ENCODE measurements at regions not wholly inside any gene's neighbourhood (a gene's known extent, or its start where the extent isn't known, plus 50 kb on each side); places are given as distances from the start of the nearest gene placed in this dataset.

GRCh38 chr6:2477250-2477649 lies 231.8 kb upstream of the GMDS start:
- CTCF ChIA-PET, result interaction anchor here (1.6 kb wide), 1 partner anchor 157 kb away, joined by 4 read pairs; no protein-coding TSS in a partner anchor
- Histone ChIP-seq H3K4me1 (ENCODE audit: control insufficient read depth, insufficient read depth, low read length) (no peaks in the 10 kb centered on the region; the same call in 1 of the 2 replicates), H3K9me3 (ENCODE audit: control insufficient read depth, insufficient read depth, low read depth, low read length) (no peaks in the 10 kb centered on the region), H3K27ac (ENCODE audit: extremely low read depth, low read depth, low read length) (no peak overlapping the region), H3K4me3 (ENCODE audit: low read depth, low read length) (no peak overlapping the region), H3K36me3 (ENCODE audit: control insufficient read depth in 2 of 2, insufficient read depth in 1 of 2, low read length in 2 of 2) (no peaks in the 10 kb centered on the region)
- POLR2A ChIA-PET, result no interaction called here
- TF ChIP-seq ZFP37 (tag by site-specific recombination; IDR thresholded peaks at IDR 0.05) (no peak), ZNF394 (tag by site-specific recombination; IDR thresholded peaks at IDR 0.05; ENCODE audit: borderline replicate concordance) (no peak), YY2 (tag by site-specific recombination; IDR thresholded peaks at IDR 0.05) (no peak), ZNF449 (tag by site-specific recombination; IDR thresholded peaks at IDR 0.05) (no peak), ZNF280D (tag by site-specific recombination; IDR thresholded peaks at IDR 0.05) (no peak), ZNF214 (tag by site-specific recombination; IDR thresholded peaks at IDR 0.05; ENCODE audit: borderline replicate concordance) (no peak), KLF1 (tag by site-specific recombination; IDR thresholded peaks at IDR 0.05) (no peak), ZNF133 (tag by site-specific recombination; IDR thresholded peaks at IDR 0.05) (no peak), KLF17 (tag by site-specific recombination; IDR thresholded peaks at IDR 0.05) (no peak), ZNF548 (tag by site-specific recombination; IDR thresholded peaks at IDR 0.05) (no peak), ZNF324 (tag by site-specific recombination; IDR thresholded peaks at IDR 0.05) (no peak), REST (tag by site-specific recombination; IDR thresholded peaks at IDR 0.05) (no peak)

GRCh38 chr6:2476376-2476775 lies 231.0 kb upstream of the GMDS start:
- Histone ChIP-seq H3K27ac (ENCODE audit: extremely low read depth, low read depth, low read length) (no peak overlapping the region), H3K9me3 (ENCODE audit: control insufficient read depth, insufficient read depth, low read depth, low read length) (no peaks in the 10 kb centered on the region), H3K36me3 (ENCODE audit: control insufficient read depth in 2 of 2, insufficient read depth in 1 of 2, low read length in 2 of 2) (no peaks in the 10 kb centered on the region), H3K4me3 (ENCODE audit: low read depth, low read length) (no peak overlapping the region), H3K4me1 (ENCODE audit: control insufficient read depth, insufficient read depth, low read length) (no peaks in the 10 kb centered on the region; the same call in 1 of the 2 replicates)
- TF ChIP-seq PATZ1 (tag by site-specific recombination; IDR thresholded peaks at IDR 0.05) (no peak), KLF1 (tag by site-specific recombination; IDR thresholded peaks at IDR 0.05) (peak; percentile 87), ZNF549 (tag by site-specific recombination; IDR thresholded peaks at IDR 0.05) (no peak)
- ChIA-PET POLR2A (no interaction called here), CTCF (no interaction called here)
